ENCODE measurements at regions not wholly inside any gene's neighbourhood (a gene's known extent, or its start where the extent isn't known, plus 50 kb on each side); places are given as distances from the start of the nearest gene placed in this dataset.
"Not testable (repeated sequence)": the region's sequence is repeated elsewhere in the genome, so short reads cannot be mapped to it uniquely, and the experiment has no call there.

DNA sequence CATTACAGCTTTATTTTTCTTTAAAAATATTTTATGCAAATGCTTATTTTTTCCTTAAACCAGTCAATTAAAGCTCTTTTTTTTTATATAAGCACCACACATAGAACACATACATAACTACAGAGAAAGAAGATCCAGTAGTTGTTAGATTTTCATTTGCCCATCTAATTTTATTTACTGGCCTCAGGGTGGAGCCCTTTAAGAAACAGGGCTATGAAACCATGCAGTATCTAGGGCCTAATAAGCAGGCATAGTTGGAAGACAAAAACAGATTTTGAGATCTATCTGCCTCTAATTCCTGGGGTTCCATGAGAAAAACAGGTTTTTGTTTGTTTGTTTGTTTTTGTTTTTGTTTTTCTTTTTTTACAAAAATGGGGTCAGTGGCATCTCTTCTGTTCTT lies 120.6 kb downstream of the BCHE start:
- ChIA-PET CTCF (no interaction called here), POLR2A (no interaction called here)

DNA sequence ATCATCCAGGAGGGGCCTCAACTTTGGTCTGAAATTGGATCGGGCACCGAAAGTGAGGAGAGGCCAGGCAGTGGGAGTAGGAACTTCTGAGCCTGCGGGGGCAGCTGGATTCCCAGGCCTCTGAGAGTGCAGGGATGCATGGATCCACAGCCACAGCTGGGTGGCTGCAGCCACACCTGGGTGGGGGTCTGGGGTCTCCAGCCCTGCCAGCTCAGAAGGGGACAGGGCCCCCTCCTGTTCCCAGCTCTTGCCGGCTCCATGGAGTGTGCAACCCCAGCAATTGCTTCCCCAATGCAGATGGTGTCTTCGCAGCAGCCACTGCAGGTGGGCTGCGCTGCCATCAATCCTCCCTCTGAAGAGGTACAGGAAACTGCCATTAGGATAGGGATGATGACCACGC lies 123.7 kb downstream of the BCHE start:
- CTCF ChIA-PET: no interaction called here
- POLR2A ChIA-PET: no interaction called here

GRCh38 chr3:165712382-165712781 lies 124.8 kb downstream of the BCHE start:
- CTCF ChIA-PET: no interaction called here
- POLR2A ChIA-PET: no interaction called here

DNA sequence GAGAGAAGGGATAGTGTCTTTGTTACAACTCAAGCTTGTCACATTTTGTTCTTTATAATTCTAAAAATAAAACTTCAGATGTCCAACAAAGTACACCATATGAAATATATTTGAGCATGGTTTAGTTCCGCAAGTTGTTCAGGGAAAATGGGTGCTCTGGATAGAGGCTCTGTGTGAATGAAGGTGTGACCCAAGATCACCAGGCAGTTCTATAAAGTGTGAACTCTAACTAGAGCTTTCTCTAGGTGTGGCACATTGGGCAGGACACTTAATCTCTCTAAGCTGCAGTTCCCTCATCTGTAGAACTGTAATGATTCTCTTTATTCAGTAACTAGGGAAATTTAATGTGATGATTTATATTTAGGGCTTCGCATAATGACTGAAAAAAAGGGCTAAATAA lies 139.3 kb downstream of the BCHE start:
- CTCF ChIA-PET: no interaction called here

DNA sequence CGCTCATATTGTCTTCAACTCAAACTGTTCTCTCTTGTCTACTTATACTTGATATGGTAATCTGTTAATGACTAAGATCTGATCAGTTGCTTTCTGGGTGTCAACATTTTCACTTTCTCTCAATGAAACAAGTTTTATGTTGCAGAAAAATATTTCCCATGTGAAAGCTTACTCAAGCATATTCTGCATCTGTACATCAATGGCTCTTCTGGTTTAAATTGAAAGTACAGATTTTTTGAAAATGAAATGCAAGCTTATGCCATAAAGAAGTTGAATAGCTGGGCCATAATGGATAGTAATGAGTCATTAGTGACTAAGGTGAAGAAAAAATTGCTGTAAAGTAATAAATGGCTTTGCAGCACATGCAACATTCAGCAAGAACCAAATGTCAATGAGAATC lies 140.7 kb downstream of the BCHE start:
- ChIA-PET POLR2A (no interaction called here), CTCF (no interaction called here)

More for the DNA sequence above, 139.3 kb downstream of the BCHE start:
- POLR2A ChIA-PET: no interaction called here

- POLR2A ChIA-PET: no interaction called here
- CTCF ChIA-PET: no interaction called here
These were observed 153.3 kb downstream of the BCHE start for GRCh38 chr3:165683947-165684346.

GRCh38 chr3:165682734-165683133 lies 154.5 kb downstream of the BCHE start:
- ChIA-PET CTCF (no interaction called here), POLR2A (no interaction called here)

GRCh38 chr3:165669967-165670366 lies 167.3 kb downstream of the BCHE start:
- ChIA-PET POLR2A (no interaction called here), CTCF (no interaction called here)

GRCh38 chr3:165669504-165669903 lies 167.7 kb downstream of the BCHE start:
- ChIA-PET CTCF (no interaction called here), POLR2A (no interaction called here)

- ChIA-PET POLR2A (no interaction called here), CTCF (no interaction called here)
These were observed 169.5 kb downstream of the BCHE start for GRCh38 chr3:165667676-165668075.

GRCh38 chr3:165658027-165658426 lies 179.2 kb downstream of the BCHE start:
- POLR2A ChIA-PET: no interaction called here
- CTCF ChIA-PET: no interaction called here

GRCh38 chr3:165653130-165653778 lies 184.0 kb downstream of the BCHE start:
- CTCF ChIA-PET: no interaction called here
- POLR2A ChIA-PET: no interaction called here

- CTCF ChIA-PET, POLR2A ChIA-PET: not testable (repeated sequence)
These were observed 187.9 kb downstream of the BCHE start for GRCh38 chr3:165649282-165649681.

DNA sequence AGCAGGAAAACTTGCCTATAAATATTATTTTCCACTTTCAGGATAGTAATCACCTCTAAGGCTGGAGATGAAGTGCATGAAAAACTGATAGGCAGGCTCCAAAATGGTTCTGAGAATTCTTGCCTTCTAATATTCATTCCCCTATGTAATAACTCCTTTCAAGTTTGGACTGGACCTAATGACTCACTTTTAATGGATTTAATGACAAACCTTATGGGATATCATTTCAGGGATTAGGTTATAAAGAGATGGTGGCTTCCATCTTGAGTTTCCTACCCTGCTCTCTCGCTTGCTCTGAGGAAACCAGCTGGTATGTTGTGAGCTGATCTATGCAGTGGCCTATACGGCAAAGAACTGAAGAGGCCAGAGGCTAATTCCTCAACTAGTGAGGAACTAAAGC lies 192.0 kb downstream of the BCHE start:
- CTCF ChIA-PET: no interaction called here
- POLR2A ChIA-PET: no interaction called here

DNA sequence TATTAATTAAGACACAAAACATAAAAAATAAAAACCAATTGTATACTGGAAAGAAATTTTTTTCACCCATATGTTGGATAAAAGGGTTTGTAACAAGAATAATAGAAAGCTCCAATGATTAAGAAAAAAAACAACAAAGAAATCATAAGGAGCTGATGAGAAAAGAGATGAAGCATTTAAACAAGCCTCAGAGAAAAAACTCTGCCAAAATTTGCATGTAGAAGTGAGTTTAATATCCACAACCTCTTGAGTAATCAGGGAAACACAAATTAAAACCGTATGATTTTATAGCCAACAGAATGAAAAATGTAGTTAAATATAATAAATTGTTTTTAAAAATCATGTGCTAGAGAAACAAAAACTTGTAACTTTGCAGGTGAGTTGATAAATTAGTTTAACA lies 192.9 kb downstream of the BCHE start:
- ChIA-PET CTCF (no interaction called here), POLR2A (no interaction called here)

DNA sequence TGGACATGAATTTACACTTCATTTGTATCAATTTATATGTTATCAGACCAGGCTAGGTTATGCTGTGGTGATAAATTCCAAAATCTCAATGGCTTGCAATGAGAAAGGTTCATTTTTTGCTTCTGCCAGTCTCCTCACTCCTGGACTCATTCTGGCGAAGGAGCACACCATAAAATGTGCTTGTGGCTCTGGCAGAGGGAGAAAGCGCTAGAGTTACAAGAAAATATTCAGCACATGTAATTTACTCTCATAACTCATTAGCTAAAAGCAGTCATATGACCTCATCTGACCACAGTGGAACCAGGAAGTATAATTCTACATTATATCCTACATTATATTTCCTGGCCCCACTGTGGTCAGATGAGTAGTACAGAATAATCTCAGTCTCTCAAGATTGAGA lies 193.8 kb downstream of the BCHE start:
- CTCF ChIA-PET: no interaction called here
- POLR2A ChIA-PET: no interaction called here

- POLR2A ChIA-PET: no interaction called here
- CTCF ChIA-PET: no interaction called here
These were observed 194.3 kb downstream of the BCHE start for GRCh38 chr3:165642761-165643420.

GRCh38 chr3:165641569-165642310 lies 195.5 kb downstream of the BCHE start:
- ChIA-PET POLR2A (no interaction called here), CTCF (no interaction called here)

DNA sequence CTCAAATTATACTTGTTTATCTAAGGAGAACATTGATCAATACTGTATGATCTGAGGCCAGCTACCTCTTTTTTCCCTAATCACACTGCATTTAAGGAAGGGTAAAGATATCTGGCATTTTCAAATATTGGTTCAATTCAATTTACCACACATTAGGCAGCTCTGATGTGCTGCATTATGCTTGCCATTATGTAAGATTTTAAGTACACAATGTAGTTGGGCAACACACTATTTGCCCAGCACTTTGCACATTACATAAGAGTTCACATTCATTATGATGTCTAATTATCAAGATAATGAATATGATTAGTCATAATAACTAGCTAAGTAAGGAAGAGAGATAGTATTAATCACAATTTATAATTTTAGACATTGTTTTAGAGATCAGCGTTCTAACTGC lies 196.3 kb downstream of the BCHE start:
- ChIA-PET POLR2A (no interaction called here), CTCF (no interaction called here)

- ChIA-PET CTCF (no interaction called here), POLR2A (no interaction called here)
These were observed 197.2 kb downstream of the BCHE start for GRCh38 chr3:165640031-165640430.

DNA sequence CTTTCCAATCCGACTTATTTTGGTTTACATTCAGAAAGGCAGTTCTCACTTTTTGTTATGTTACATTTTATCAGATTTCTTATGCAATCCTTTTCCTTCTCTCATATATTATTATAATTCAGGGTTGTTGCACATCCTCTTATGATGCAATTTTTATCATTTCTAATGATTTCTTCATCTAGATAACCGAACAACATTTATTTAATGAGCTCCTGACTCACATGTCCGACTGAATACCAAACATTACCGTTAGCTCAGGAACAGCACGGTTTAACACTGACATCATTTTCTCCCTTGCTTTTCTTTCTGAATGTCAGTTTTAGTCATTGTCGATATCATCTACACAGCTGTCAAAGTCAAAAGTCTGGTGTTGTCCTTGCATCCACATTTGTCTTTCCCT lies 199.2 kb downstream of the BCHE start:
- ChIA-PET CTCF (no interaction called here), POLR2A (no interaction called here)

GRCh38 chr3:165636684-165637015 lies 200.6 kb downstream of the BCHE start:
- ChIA-PET POLR2A (no interaction called here), CTCF (no interaction called here)
